NCI-H748 (cell line): ENCODE measurements at regions not wholly inside any gene's neighbourhood (a gene's known extent, or its start where the extent isn't known, plus 50 kb on each side); places are given as distances from the start of the nearest gene placed in this dataset.
"Not testable (repeated sequence)": the region's sequence is repeated elsewhere in the genome, so short reads cannot be mapped to it uniquely, and the experiment has no call there.

Experiments
- DNase-seq: peaks from one replicate; lab custom pipeline; 2025; ENCODE audit not compliant: unreplicated experiment; lab: John Stamatoyannopoulos, UW

- no peak for DNase-seq
Observed at GRCh38 chrX:12034741-12035140, 103.5 kb upstream of the FRMPD4 start.

GRCh38 chrX:12042615-12043014 lies 95.7 kb upstream of the FRMPD4 start:
- DNase-seq: no peak

GRCh38 chrX:12052109-12052508 lies 86.2 kb upstream of the FRMPD4 start:
- DNase-seq: no peak

GRCh38 chrX:12058087-12058486 lies 80.2 kb upstream of the FRMPD4 start:
- DNase-seq: no peak

- no peak for DNase-seq
Observed at GRCh38 chrX:12060489-12061260, 77.6 kb upstream of the FRMPD4 start.

GRCh38 chrX:12065251-12065650 lies 73.0 kb upstream of the FRMPD4 start:
- no peak for DNase-seq

- DNase-seq: peak; percentile 7
Observed at GRCh38 chrX:12076046-12076445, 62.2 kb upstream of the FRMPD4 start.

- DNase-seq: peak; percentile 72
Observed at GRCh38 chrX:12080265-12080664, 58.0 kb upstream of the FRMPD4 start.

GRCh38 chrX:12082959-12083358 lies 55.3 kb upstream of the FRMPD4 start:
- not testable (repeated sequence) for DNase-seq
